Esophagus muscularis mucosa (tissue), 4 donors: ENCODE measurements at regions not wholly inside any gene's neighbourhood (a gene's known extent, or its start where the extent isn't known, plus 50 kb on each side); places are given as distances from the start of the nearest gene placed in this dataset.

Experiments
- DNase-seq: peaks from one replicate; pipeline ENCODE4 v3.0.0-alpha.2; 2017; ENCODE audit errors: extremely low spot score
- H3K27ac ChIP-seq, 4 donors: fragments of 200-600 bp; sonication (generic); replicated peaks in 1 of 4; 1 replicate in 3 of 4; 2 replicates in 1 of 4; pipeline ENCODE4 v1.5.1; 2016 to 2019; ENCODE audit warnings: mild to moderate bottlenecking in 1 of 4
- H3K27me3 ChIP-seq, 4 donors: fragments of 200-600 bp; sonication (generic); one replicate each; pipeline versions ENCODE4 v1.5.1 to v1.6.0; 2016 to 2019
- H3K36me3 ChIP-seq, 4 donors: fragments of 200-600 bp; sonication (generic); one replicate each; pipeline ENCODE4 v1.5.1; 2016 to 2019
- H3K4me1 ChIP-seq, 4 donors: fragments of 200-600 bp; sonication (generic); one replicate each; pipeline ENCODE4 v1.5.1; 2016 to 2019
- H3K4me3 ChIP-seq, 4 donors: fragments of 200-600 bp; sonication (generic); 1 replicate in 2 of 4; 2 replicates in 2 of 4; pipeline ENCODE4 v1.5.1; 2016 to 2019; ENCODE audit warnings: mild to moderate bottlenecking in 4 of 4, moderate library complexity in 1 of 4
- H3K9me3 ChIP-seq, 4 donors: fragments of 200-600 bp; sonication (generic); 1 replicate in 3 of 4; 2 replicates in 1 of 4; pipeline ENCODE4 v1.5.1; 2016 to 2019
- EP300 ChIP-seq: sonication (generic); formaldehyde crosslinking; IDR thresholded peaks from one replicate; pipeline ENCODE4 v1.6.1; 2017; ENCODE audit warnings: antibody characterized with exemption
- POLR2A ChIP-seq: fragments of 450-650 bp; IDR thresholded peaks from one replicate; pipeline ENCODE4 v1.6.1; 2017; ENCODE audit warnings: antibody characterized with exemption, moderate library complexity, mild to moderate bottlenecking, low read depth
- POLR2AphosphoS5 ChIP-seq, 2 donors: sonication (generic); formaldehyde crosslinking; IDR thresholded peaks; one replicate each; pipeline ENCODE4 v1.6.1; 2017; ENCODE audit warnings: antibody characterized with exemption in 2 of 2
- WGBS: methylation state at CpG from one replicate; pipeline ENCODE4 v1.1.5; 2018; 5-methylcytosine and 5-hydroxymethylcytosine counted together
- intact Hi-C: fragments of 100-400 bp; cut with DNase I; formaldehyde crosslinking; loops from one replicate; pipeline ENCODE4 v1.15.1; 2023
- TF ChIP-seq, protein P1 (sequence below), 3 experiments: fragments of 200-600 bp in 2 of 3; fragments of 450-650 bp in 1 of 3; sonication (generic) in 2 of 3; IDR thresholded peaks; one replicate each; pipeline ENCODE4 v1.5.1; 2017 to 2019; ENCODE audit warnings: antibody characterized with exemption in 3 of 3, mild to moderate bottlenecking in 2 of 3, moderate library complexity in 1 of 3

DNA sequence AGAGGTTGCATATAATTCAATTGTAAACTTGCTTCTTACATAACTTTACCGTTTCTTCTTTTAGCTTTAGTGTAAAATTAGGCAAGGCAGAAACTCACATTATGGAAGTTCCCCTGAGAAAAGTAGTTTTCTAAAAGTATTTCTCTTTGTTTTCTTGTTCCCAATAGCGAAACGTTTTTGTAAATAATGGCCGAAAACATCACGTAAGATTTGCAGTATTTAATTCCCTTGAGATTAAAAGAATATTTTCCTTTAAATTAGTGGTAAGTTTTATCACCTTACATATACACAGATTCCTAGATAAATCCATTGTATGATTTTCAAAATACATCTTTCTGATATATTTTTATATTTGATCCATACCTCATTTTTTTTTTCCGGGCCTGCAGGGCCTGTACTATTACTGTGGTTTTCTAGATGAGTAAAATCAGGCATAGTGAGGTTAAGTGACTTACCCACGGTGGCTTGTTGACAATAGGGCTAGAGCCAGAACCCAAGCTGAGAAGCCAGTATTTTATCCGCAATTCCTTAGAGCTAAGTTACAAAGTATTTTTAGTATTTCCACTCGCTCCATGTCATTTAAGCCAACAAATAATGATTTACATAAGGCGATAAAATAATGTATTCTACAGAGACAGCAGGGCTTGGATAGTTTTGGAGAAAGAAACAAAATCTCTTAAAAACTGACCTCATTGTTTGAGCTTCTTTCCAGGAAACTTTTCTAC lies 82.2 kb upstream of the VEGFC start:
- no peaks in the 10 kb centered on the region for H3K9me3 ChIP-seq
- 81% methylated on average over 10 of the region's 10 CpGs for WGBS
- H3K27me3 ChIP-seq: no peaks in the 10 kb centered on the region
- DNase-seq: no peak
- no peaks in the 10 kb centered on the region for H3K4me1 ChIP-seq
- TF ChIP-seq, protein P1, sequence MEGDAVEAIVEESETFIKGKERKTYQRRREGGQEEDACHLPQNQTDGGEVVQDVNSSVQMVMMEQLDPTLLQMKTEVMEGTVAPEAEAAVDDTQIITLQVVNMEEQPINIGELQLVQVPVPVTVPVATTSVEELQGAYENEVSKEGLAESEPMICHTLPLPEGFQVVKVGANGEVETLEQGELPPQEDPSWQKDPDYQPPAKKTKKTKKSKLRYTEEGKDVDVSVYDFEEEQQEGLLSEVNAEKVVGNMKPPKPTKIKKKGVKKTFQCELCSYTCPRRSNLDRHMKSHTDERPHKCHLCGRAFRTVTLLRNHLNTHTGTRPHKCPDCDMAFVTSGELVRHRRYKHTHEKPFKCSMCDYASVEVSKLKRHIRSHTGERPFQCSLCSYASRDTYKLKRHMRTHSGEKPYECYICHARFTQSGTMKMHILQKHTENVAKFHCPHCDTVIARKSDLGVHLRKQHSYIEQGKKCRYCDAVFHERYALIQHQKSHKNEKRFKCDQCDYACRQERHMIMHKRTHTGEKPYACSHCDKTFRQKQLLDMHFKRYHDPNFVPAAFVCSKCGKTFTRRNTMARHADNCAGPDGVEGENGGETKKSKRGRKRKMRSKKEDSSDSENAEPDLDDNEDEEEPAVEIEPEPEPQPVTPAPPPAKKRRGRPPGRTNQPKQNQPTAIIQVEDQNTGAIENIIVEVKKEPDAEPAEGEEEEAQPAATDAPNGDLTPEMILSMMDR (IDR thresholded peaks at IDR 0.05): no peak
- TF ChIP-seq EP300 (no peak), POLR2A (no peak), POLR2AphosphoS5 (IDR thresholded peaks at IDR 0.05) (no peak)
- no peak overlapping the region for H3K27ac ChIP-seq
- no peak overlapping the region for H3K4me3 ChIP-seq
- intact Hi-C loops: no loop called here
- no peaks in the 10 kb centered on the region for H3K36me3 ChIP-seq

DNA sequence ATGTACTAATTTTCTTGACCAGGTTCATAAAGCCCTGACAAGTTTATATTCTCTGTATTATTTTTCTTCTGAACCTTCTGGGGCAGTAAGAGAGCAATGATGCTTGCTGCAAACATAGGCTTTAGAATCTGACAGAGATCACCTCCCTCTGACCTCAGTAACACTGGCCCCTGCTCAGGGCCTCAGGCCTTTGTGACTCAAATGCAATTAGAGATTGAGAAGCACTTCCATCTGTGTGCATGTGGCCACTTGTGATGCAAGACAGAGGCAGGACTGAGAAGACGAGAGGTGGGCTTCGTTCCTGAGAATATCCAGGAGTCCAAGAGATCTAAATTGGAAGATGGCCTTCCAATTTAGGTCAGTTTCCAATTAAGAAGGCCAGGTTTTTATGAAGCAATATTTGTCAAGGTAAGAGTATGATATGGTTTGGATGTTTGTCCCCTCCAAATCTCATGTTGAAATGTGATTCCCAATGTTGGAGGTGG lies 82.8 kb upstream of the VEGFC start:
- 58% methylated on average over 2 of the region's 2 CpGs for WGBS
- Histone ChIP-seq H3K9me3 (no peaks in the 10 kb centered on the region), H3K36me3 (no peaks in the 10 kb centered on the region), H3K4me1 (no peaks in the 10 kb centered on the region), H3K27me3 (no peaks in the 10 kb centered on the region), H3K4me3 (no peak overlapping the region), H3K27ac (no peak overlapping the region)
- intact Hi-C loops: no loop called here
- DNase-seq: no peak
- TF ChIP-seq, protein P1 (IDR thresholded peaks at IDR 0.05): no peak
- TF ChIP-seq POLR2A: no peak
- no peak for TF ChIP-seq POLR2AphosphoS5 (IDR thresholded peaks at IDR 0.05)
- TF ChIP-seq EP300: no peak

DNA sequence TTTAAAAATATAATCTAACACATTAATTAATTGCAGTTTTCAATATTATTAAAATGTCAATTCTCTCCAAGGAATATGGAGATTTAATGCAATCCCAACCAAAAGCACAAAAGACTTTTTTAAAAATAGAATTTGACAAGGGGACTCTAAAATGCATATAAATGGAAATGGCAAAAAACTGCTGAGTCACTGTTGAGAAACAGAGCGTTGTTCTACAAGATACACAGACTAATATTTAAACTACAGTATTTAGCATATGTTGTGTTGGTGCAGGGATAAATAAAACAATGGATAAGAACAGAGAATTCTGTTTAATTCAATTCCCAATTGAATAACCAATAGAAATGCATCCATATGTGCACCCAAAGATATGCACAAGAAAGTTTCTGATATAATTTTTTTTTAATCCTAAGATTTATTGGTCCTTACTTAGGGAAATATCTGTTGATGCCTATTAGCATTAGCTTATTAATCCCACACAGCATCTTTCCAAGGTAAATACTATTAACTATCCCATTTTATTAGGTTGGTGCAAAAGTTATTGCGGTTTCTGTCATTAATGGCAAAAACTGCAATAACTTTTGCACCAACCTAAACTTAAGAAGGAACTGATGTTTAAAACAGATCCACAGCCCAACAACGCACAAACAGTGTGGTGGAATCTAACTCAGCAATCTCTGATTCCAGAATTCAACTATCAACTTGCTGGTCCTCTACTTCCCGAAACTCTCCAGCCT lies 86.8 kb upstream of the VEGFC start:
- WGBS: 81% methylated on average over 4 of the region's 4 CpGs
- intact Hi-C loops: no loop called here
- TF ChIP-seq, protein P1 (IDR thresholded peaks at IDR 0.05): no peak
- no peak for TF ChIP-seq EP300
- TF ChIP-seq POLR2AphosphoS5 (IDR thresholded peaks at IDR 0.05): no peak
- Histone ChIP-seq H3K27me3 (no peaks in the 10 kb centered on the region), H3K36me3 (no peaks in the 10 kb centered on the region), H3K4me1 (no peaks in the 10 kb centered on the region), H3K27ac (no peak overlapping the region), H3K4me3 (no peak overlapping the region), H3K9me3 (no peaks in the 10 kb centered on the region)
- DNase-seq: no peak

DNA sequence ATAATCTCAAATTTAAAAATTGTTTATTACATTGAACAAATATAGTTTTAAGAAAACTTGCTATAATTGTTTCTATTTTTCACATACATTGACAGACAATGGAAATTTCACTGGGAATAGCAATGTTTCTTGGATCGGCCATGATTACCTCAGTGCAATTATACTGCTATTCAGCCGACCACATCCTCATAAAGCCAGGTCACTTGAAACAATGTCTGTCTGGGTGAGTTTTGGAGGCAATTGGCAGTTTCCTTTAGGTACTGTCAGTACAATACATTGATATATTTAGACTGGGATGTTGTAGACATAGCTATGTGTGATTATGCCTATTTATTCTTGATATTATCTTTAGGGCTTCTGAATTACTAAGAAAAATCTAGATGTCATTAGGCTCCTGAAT lies 89.5 kb upstream of the VEGFC start:
- no peak overlapping the region for H3K27ac ChIP-seq
- H3K4me1 ChIP-seq: no peaks in the 10 kb centered on the region
- H3K27me3 ChIP-seq: no peaks in the 10 kb centered on the region
- no peaks in the 10 kb centered on the region for H3K36me3 ChIP-seq
- TF ChIP-seq, protein P1 (IDR thresholded peaks at IDR 0.05): no peak
- TF ChIP-seq POLR2AphosphoS5 (IDR thresholded peaks at IDR 0.05) (no peak), EP300 (no peak), POLR2A (no peak)
- intact Hi-C loops: no loop called here
- H3K9me3 ChIP-seq: no peaks in the 10 kb centered on the region
- DNase-seq: no peak
- 81% methylated on average over 2 of the region's 2 CpGs for WGBS
- H3K4me3 ChIP-seq: no peak overlapping the region
